H1 (cell line): ENCODE measurements at regions not wholly inside any gene's neighbourhood (a gene's known extent, or its start where the extent isn't known, plus 50 kb on each side); places are given as distances from the start of the nearest gene placed in this dataset.

Source experiments
- CHD1 ChIP-seq: IDR thresholded peaks from 2 replicates; pipeline ENCODE4 v1.6.1; 2012; ENCODE audit warnings: low read depth, low read length, improper control_type of control experiment
- KDM1A ChIP-seq: fragments of 200-600, 300-600 bp; sonication (generic); IDR thresholded peaks from 2 replicates; pipeline ENCODE4 v1.7.1; 2016; ENCODE audit warnings: mild to moderate bottlenecking, low read length, borderline replicate concordance
- MAFK ChIP-seq: IDR thresholded peaks from 2 replicates; pipeline ENCODE4 v1.6.1; 2012; ENCODE audit warnings: low read depth, mild to moderate bottlenecking, improper control_type of control experiment, low read length
- SIX5 ChIP-seq: IDR thresholded peaks from 2 replicates; pipeline ENCODE4 v1.6.1; 2011; ENCODE audit warnings: mild to moderate bottlenecking, low read depth, low read length

- TF ChIP-seq SIX5: no peak
- no peak for TF ChIP-seq MAFK
- no peak for TF ChIP-seq CHD1
- no peak for TF ChIP-seq KDM1A
These were observed 69.6 kb upstream of the GSE1 start (continued) for GRCh38 chr16:85543536-85543935.
